GM18505 (cell line): ENCODE measurements at regions not wholly inside any gene's neighbourhood (a gene's known extent, or its start where the extent isn't known, plus 50 kb on each side); places are given as distances from the start of the nearest gene placed in this dataset.
"Not testable (repeated sequence)": the region's sequence is repeated elsewhere in the genome, so short reads cannot be mapped to it uniquely, and the experiment has no call there.

ENCODE experiments used
- ATAC-seq: cut with Tn5 transposase; IDR thresholded peaks from one replicate; pipeline ENCODE4 v1.9.1; 2021; ENCODE audit not compliant: unreplicated experiment
- POLR2A ChIP-seq: IDR thresholded peaks from 4 replicates; pipeline ENCODE4 v1.6.1; 2011; ENCODE audit warnings: borderline replicate concordance; ENCODE audit not compliant: insufficient read depth, insufficient read length; ENCODE audit errors: extremely low read depth

DNA sequence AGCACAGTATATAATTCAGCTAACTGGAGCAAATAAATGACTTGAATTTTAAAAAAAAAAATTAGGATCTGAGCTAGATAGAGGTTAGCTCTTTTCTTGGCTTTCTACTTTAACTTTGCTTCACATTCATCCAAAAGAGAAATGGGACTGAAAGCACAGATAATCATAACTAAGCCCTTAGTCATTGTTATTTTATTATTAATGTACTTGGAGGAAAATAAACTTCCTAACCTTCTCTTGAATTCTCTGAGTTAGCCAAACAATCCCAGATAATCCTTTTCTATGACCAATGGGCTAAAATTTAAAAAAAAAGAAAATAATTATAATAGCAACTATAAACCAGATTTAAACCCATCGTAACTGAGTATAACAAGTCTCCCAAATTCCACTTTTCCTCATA, 57.6 kb upstream of the RASA1 start:
- no peak for ATAC-seq

DNA sequence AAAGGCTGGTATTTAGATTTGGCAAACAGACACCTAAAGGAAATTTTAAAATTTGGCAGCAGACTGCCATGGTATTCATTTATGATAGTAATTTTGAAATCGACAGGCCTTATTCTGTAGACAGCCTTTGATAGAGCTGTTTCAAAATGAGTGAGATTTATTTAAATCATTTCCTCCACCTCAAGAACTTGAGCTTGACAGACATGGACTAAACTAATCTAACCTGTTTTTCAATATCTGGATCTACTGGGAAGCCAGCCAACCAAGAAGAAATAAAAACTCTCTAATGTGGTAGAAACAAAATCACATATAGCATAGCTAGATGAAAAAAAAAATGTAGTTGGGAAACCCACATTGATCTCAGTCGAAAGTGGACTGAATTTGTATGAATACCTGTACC, 56.9 kb upstream of the RASA1 start:
- no peak for TF ChIP-seq POLR2A
- no peak for ATAC-seq

More for the DNA sequence above, 57.6 kb upstream of the RASA1 start:
- TF ChIP-seq POLR2A = no peak

DNA sequence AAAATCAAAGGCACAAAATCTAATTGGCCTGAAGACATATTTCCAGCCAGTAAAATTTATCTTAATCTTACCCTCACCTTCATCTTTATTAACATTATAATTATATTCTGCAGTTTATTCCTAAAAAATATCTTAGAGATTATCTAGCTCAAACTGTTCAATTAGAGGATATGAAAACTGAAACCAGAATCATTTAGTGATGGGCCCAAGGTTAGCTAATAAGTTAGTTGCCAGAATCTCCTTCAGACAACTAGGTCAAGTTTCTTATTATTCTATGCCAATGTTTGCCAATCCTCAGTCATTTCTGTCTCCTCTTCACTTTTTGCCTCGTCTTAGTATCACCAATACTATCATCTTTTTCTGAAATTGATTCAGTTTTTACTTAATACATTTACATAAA, 56.0 kb upstream of the RASA1 start:
- TF ChIP-seq POLR2A = no peak
- ATAC-seq = no peak

DNA sequence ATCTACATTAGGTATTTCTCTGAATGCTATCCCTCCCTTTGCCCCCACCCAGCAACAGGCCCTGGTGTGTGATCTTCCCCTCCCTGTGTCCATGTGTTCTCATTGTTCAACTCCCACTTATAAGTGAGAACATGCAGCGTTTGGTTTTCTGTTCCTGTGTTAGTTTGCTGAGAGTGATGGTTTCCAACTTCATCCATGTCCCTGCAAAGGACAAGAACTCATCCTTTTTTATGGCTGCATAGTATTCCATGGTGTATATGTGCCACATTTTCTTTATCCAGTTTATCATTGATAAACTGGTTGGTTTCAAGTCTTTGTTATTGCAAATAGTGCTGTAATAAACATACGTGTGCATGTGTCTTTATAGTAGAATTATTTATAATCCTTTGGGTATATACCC, 55.5 kb upstream of the RASA1 start:
- ATAC-seq = not testable (repeated sequence)

DNA sequence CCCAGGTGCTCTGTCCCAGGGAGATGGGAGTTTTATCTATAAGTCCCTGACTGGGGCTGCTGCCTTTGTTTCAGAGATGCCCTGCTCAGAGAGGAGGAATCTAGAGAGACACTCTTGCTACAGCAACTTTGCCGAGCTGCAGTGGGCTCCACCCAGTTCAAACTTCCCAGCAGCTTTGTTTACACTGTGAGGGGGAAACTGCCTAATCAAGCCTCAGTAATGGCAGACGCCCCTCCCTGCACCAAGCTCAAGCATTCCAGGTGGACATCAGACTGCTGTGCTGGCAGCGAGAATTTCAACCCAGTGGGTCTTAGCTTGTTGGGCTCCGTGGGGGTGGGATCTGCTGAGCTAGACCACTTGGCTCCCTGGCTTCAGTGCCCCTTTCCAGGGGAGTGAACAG, 50.2 kb upstream of the RASA1 start:
- ATAC-seq = not testable (repeated sequence)
